ENCODE measurements at regions not wholly inside any gene's neighbourhood (a gene's known extent, or its start where the extent isn't known, plus 50 kb on each side); places are given as distances from the start of the nearest gene placed in this dataset.
"Not testable (repeated sequence)": the region's sequence is repeated elsewhere in the genome, so short reads cannot be mapped to it uniquely, and the experiment has no call there.

DNA sequence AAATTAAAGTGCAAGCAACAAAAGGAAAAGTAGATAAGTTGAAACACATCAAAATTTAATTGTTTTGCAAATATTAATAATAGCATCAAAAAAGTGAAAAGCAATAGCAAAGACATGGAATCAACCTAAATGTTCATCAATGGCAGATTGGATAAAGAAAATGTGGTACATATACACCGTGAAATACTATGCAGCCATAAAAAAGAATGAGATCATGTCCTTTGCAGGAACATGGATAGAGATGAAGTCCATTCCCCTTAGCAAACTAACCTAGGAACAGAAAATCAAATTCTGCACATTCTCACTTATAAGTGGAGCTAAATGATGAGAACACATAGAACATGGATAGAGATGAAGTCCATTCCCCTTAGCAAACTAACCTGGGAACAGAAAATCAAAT is 67.2 kb upstream of the SMAD3 start:
- TF ChIP-seq, protein P1, sequence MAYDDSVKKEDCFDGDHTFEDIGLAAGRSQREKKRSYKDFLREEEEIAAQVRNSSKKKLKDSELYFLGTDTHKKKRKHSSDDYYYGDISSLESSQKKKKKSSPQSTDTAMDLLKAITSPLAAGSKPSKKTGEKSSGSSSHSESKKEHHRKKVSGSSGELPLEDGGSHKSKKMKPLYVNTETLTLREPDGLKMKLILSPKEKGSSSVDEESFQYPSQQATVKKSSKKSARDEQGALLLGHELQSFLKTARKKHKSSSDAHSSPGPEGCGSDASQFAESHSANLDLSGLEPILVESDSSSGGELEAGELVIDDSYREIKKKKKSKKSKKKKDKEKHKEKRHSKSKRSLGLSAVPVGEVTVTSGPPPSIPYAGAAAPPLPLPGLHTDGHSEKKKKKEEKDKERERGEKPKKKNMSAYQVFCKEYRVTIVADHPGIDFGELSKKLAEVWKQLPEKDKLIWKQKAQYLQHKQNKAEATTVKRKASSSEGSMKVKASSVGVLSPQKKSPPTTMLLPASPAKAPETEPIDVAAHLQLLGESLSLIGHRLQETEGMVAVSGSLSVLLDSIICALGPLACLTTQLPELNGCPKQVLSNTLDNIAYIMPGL (CRISPR knock-in tag; IDR thresholded peaks at IDR 0.05): not testable (repeated sequence)
- TF ChIP-seq, protein P2, sequence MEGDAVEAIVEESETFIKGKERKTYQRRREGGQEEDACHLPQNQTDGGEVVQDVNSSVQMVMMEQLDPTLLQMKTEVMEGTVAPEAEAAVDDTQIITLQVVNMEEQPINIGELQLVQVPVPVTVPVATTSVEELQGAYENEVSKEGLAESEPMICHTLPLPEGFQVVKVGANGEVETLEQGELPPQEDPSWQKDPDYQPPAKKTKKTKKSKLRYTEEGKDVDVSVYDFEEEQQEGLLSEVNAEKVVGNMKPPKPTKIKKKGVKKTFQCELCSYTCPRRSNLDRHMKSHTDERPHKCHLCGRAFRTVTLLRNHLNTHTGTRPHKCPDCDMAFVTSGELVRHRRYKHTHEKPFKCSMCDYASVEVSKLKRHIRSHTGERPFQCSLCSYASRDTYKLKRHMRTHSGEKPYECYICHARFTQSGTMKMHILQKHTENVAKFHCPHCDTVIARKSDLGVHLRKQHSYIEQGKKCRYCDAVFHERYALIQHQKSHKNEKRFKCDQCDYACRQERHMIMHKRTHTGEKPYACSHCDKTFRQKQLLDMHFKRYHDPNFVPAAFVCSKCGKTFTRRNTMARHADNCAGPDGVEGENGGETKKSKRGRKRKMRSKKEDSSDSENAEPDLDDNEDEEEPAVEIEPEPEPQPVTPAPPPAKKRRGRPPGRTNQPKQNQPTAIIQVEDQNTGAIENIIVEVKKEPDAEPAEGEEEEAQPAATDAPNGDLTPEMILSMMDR (IDR thresholded peaks at IDR 0.05): not testable (repeated sequence)
- not testable (repeated sequence) for TF ChIP-seq ZBTB21 (CRISPR knock-in tag; IDR thresholded peaks at IDR 0.05; ENCODE audit: borderline replicate concordance); JUN (CRISPR knock-in tag; IDR thresholded peaks at IDR 0.05); KAT7 (CRISPR knock-in tag; IDR thresholded peaks at IDR 0.05; ENCODE audit: borderline replicate concordance); GTF2I (CRISPR knock-in tag; conservative IDR thresholded peaks at IDR 0.05); ZNF263 (CRISPR knock-in tag; IDR thresholded peaks at IDR 0.05; ENCODE audit: low read depth)
- TF ChIP-seq, protein P3, sequence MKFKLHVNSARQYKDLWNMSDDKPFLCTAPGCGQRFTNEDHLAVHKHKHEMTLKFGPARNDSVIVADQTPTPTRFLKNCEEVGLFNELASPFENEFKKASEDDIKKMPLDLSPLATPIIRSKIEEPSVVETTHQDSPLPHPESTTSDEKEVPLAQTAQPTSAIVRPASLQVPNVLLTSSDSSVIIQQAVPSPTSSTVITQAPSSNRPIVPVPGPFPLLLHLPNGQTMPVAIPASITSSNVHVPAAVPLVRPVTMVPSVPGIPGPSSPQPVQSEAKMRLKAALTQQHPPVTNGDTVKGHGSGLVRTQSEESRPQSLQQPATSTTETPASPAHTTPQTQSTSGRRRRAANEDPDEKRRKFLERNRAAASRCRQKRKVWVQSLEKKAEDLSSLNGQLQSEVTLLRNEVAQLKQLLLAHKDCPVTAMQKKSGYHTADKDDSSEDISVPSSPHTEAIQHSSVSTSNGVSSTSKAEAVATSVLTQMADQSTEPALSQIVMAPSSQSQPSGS (CRISPR knock-in tag; IDR thresholded peaks at IDR 0.05; ENCODE audit: borderline replicate concordance, low read depth): not testable (repeated sequence)
- TF ChIP-seq, protein P4, sequence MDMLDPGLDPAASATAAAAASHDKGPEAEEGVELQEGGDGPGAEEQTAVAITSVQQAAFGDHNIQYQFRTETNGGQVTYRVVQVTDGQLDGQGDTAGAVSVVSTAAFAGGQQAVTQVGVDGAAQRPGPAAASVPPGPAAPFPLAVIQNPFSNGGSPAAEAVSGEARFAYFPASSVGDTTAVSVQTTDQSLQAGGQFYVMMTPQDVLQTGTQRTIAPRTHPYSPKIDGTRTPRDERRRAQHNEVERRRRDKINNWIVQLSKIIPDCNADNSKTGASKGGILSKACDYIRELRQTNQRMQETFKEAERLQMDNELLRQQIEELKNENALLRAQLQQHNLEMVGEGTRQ (CRISPR knock-in tag; IDR thresholded peaks at IDR 0.05): not testable (repeated sequence)
- TF ChIP-seq, protein P5, sequence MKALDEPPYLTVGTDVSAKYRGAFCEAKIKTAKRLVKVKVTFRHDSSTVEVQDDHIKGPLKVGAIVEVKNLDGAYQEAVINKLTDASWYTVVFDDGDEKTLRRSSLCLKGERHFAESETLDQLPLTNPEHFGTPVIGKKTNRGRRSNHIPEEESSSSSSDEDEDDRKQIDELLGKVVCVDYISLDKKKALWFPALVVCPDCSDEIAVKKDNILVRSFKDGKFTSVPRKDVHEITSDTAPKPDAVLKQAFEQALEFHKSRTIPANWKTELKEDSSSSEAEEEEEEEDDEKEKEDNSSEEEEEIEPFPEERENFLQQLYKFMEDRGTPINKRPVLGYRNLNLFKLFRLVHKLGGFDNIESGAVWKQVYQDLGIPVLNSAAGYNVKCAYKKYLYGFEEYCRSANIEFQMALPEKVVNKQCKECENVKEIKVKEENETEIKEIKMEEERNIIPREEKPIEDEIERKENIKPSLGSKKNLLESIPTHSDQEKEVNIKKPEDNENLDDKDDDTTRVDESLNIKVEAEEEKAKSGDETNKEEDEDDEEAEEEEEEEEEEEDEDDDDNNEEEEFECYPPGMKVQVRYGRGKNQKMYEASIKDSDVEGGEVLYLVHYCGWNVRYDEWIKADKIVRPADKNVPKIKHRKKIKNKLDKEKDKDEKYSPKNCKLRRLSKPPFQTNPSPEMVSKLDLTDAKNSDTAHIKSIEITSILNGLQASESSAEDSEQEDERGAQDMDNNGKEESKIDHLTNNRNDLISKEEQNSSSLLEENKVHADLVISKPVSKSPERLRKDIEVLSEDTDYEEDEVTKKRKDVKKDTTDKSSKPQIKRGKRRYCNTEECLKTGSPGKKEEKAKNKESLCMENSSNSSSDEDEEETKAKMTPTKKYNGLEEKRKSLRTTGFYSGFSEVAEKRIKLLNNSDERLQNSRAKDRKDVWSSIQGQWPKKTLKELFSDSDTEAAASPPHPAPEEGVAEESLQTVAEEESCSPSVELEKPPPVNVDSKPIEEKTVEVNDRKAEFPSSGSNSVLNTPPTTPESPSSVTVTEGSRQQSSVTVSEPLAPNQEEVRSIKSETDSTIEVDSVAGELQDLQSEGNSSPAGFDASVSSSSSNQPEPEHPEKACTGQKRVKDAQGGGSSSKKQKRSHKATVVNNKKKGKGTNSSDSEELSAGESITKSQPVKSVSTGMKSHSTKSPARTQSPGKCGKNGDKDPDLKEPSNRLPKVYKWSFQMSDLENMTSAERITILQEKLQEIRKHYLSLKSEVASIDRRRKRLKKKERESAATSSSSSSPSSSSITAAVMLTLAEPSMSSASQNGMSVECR (CRISPR knock-in tag; IDR thresholded peaks at IDR 0.05; ENCODE audit: borderline replicate concordance): not testable (repeated sequence)
- TF ChIP-seq, protein P6, sequence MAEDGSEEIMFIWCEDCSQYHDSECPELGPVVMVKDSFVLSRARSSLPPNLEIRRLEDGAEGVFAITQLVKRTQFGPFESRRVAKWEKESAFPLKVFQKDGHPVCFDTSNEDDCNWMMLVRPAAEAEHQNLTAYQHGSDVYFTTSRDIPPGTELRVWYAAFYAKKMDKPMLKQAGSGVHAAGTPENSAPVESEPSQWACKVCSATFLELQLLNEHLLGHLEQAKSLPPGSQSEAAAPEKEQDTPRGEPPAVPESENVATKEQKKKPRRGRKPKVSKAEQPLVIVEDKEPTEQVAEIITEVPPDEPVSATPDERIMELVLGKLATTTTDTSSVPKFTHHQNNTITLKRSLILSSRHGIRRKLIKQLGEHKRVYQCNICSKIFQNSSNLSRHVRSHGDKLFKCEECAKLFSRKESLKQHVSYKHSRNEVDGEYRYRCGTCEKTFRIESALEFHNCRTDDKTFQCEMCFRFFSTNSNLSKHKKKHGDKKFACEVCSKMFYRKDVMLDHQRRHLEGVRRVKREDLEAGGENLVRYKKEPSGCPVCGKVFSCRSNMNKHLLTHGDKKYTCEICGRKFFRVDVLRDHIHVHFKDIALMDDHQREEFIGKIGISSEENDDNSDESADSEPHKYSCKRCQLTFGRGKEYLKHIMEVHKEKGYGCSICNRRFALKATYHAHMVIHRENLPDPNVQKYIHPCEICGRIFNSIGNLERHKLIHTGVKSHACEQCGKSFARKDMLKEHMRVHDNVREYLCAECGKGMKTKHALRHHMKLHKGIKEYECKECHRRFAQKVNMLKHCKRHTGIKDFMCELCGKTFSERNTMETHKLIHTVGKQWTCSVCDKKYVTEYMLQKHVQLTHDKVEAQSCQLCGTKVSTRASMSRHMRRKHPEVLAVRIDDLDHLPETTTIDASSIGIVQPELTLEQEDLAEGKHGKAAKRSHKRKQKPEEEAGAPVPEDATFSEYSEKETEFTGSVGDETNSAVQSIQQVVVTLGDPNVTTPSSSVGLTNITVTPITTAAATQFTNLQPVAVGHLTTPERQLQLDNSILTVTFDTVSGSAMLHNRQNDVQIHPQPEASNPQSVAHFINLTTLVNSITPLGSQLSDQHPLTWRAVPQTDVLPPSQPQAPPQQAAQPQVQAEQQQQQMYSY (CRISPR knock-in tag; IDR thresholded peaks at IDR 0.05): not testable (repeated sequence)
- TF ChIP-seq, protein P7, sequence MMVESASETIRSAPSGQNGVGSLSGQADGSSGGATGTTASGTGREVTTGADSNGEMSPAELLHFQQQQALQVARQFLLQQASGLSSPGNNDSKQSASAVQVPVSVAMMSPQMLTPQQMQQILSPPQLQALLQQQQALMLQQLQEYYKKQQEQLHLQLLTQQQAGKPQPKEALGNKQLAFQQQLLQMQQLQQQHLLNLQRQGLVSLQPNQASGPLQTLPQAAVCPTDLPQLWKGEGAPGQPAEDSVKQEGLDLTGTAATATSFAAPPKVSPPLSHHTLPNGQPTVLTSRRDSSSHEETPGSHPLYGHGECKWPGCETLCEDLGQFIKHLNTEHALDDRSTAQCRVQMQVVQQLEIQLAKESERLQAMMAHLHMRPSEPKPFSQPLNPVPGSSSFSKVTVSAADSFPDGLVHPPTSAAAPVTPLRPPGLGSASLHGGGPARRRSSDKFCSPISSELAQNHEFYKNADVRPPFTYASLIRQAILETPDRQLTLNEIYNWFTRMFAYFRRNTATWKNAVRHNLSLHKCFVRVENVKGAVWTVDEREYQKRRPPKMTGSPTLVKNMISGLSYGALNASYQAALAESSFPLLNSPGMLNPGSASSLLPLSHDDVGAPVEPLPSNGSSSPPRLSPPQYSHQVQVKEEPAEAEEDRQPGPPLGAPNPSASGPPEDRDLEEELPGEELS (CRISPR knock-in tag; IDR thresholded peaks at IDR 0.05): not testable (repeated sequence)
- TF ChIP-seq, protein P8, sequence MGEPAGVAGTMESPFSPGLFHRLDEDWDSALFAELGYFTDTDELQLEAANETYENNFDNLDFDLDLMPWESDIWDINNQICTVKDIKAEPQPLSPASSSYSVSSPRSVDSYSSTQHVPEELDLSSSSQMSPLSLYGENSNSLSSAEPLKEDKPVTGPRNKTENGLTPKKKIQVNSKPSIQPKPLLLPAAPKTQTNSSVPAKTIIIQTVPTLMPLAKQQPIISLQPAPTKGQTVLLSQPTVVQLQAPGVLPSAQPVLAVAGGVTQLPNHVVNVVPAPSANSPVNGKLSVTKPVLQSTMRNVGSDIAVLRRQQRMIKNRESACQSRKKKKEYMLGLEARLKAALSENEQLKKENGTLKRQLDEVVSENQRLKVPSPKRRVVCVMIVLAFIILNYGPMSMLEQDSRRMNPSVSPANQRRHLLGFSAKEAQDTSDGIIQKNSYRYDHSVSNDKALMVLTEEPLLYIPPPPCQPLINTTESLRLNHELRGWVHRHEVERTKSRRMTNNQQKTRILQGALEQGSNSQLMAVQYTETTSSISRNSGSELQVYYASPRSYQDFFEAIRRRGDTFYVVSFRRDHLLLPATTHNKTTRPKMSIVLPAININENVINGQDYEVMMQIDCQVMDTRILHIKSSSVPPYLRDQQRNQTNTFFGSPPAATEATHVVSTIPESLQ (CRISPR knock-in tag; IDR thresholded peaks at IDR 0.05): not testable (repeated sequence)
